Medulla oblongata (tissue), 1 donor: ENCODE measurements at regions not wholly inside any gene's neighbourhood (a gene's known extent, or its start where the extent isn't known, plus 50 kb on each side); places are given as distances from the start of the nearest gene placed in this dataset.

ENCODE experiments used
- DNase-seq: peaks from one replicate; pipeline ENCODE4 v3.0.0-alpha.2; 2015; ENCODE audit errors: extremely low spot score

DNA sequence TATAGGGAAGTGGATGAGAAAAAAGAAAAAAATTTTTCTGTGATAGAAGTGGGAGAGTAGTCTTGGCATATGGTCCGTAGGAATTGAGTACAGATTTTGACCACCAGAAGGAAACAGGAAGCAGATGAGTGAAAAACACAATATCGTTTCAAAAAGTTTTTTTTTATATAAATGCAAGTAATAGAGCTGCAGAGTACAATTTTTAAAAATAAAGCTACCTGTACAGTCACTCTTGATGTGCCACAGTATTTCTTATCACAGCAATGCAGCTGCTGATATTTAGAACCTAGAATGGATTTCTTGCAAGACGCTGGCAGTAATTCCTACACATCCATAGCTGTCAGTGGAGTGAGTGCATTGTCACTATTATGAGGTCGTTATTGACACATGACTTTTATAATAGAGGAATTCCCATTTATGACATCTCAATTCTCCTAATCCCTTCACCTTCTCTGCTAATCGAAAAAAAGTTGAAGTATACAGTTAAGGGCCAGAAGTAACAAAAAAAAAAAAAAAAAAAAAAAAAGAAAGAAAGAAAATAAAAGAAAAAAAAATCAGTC, 477.7 kb downstream of the TAF11L14 start:
- DNase-seq: no peak

DNA sequence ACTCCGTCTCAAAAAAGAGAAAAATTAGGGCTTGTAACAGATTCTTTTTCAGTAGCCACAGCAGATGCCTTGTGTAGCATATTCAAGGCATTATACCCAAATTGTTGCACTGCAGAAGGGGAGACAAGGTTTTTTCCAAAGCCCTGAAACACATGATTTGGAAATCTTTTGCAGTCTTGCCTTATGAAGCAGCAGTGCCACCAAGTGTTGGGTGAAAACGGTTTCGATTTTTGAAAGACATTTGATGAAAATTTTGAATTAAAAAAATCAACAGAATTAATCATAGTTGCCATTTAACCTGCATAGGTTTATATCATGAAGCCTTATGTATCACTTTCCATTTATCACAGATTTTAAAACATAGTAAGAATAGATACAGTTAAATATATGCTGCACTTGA, 479.5 kb downstream of the TAF11L14 start:
- peak; percentile 12 for DNase-seq

DNA sequence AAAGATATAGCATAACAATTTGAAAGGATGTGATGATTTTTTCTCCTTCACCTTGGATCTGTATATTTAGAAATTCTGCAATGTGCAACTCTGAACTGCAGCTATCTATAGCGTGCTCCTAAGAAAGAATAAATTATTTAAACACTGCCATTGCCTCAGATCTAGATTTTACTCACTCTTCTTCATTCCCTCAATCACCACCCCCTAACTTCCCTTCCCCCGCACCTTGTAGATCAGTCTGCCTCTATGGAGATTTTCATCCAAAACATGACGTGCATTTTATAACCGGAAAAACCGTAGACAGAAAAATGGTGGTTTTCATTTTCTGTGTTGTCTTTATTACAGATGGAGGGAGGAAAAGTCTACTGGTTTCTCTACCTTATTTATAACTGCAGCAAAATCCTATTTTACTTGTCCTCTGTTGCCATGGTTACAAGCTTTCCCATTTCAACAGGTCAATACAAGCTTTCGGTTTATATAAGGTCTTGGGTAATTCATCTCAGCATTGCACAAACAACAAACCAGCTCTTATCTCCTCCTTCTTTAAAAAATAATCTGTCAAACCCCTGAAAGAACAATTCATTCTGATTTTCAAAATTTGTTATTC, 480.0 kb downstream of the TAF11L14 start:
- no peak for DNase-seq

GRCh38 chr5:18117968-18118367, 483.7 kb downstream of the TAF11L14 start:
- no peak for DNase-seq

DNA sequence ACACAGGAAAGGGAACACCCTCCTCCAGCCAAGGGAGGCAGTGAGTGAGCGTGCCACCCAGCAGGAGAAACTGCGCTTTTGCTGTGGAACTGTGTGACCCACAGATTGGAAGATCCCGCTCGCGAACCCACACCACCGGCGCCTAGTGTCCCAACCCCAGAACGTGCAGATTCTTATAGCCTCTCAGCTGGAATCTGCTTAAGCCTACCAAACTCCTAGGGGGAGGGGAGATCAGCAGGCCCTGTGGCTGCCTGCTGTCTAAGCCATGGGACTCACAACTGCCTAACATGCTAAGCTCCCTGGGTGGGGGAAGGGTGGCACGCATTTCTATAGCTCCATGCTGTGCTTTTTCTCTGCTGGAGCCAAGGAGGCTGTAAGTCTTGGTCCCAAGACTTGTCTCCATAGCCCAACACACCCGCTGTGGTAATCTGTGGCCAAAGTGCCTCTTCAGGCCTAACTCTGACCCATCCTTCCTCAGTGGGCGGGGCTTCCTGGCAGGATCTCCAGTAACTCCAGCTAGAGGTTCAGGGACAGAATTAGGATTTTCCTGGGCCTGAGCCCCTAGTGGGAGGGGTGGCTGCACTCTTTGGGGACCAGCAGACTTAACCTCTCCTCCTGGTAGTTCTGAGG, 485.0 kb downstream of the TAF11L14 start:
- DNase-seq: no peak

DNA sequence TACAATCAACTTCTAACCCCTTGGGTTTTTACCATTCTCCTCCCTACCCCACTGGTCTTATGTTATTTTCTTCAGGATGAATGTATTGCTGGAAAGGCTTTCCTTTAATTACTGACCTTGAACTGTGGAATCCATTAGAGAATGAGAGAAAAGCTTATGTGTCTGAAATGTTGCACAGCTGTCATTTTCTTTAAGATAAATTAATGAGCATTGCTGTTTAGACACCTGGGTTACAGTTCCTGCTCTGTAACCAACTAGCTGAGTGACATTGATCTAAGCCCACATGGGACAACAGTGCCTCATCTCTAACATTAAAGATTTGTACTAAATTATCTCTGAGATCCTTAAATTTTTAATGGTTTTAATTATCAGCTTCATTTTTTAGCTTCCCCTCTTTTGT, 507.0 kb downstream of the TAF11L14 start:
- no peak for DNase-seq

GRCh38 chr5:18142831-18143230, 508.6 kb downstream of the TAF11L14 start:
- no peak for DNase-seq

DNA sequence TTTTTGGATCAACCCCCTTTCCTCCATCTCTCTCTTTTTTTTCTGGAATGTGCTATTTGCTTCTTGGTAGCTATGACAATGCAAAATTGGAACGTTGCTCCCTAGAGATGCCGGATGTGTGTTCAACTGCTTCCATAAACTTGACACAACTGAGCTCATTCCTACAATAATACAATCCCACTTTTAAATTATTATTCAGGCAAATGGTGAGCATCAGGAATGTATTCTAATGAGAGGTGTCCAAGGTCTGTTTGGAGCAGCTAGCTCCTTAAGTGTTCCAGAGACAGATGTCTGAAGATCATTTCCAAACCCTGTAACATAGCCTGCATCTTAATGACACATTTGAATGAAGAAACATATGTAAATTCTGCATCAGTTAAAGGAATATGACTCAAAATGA, 518.4 kb downstream of the TAF11L14 start:
- DNase-seq: no peak

GRCh38 chr5:18158166-18158565, 523.9 kb downstream of the TAF11L14 start:
- DNase-seq: no peak

DNA sequence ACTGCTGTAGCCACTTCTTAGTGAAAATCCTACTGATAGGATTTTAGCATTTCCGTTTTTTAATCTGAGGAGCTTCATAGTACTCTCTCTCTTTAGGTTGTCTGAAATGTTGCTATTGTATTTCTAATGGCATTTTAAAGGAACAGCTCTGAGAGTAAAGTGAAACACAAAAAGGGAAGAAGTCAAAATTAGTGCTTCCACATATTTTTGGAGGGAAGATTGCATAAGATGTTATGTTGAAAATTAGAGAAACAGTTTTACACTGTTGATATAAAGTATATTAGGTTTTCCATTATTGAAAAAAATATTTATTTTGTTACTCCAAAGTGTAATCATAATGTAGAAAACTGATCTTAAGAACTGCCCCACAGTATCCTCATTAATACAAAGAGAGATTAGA, 525.1 kb downstream of the TAF11L14 start:
- peak; percentile 30 for DNase-seq

DNA sequence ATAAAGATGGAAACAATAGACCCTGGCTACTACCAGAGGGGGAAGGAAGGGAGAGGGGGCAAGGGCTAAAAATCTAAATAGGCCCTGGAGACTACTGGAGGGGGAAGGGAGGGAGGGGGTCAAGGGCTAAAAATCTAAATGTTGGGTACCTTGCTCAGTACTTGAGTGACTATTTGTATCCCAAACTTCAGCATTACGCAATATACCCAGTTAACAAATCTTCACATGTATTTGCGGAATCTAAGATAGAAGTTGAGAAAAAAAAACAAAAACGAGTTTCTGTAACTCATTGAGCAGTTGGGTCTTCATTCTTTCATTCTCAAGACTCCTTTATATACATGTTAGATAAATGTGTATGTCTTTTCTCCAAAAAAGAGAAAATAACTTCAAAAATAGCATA, 537.4 kb downstream of the TAF11L14 start:
- DNase-seq: no peak

DNA sequence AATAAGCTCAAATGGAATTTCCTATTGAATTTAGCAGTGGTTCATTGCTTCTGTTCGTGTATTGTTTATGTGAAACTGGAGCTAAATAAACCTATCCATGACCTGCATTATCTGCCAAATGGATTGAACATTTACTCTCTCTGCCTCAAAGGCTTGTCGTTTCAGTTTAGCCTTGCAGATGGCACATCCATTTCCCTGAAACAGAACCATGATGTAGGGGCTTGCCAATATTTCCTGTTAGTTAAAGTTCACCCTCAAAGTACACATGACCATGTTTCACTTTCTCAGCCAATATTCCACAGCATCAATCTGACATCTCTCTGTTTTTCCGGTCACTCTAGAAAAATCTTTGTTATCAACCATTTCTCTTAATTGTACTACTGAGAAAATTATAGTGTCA, 545.3 kb downstream of the TAF11L14 start:
- DNase-seq: no peak

DNA sequence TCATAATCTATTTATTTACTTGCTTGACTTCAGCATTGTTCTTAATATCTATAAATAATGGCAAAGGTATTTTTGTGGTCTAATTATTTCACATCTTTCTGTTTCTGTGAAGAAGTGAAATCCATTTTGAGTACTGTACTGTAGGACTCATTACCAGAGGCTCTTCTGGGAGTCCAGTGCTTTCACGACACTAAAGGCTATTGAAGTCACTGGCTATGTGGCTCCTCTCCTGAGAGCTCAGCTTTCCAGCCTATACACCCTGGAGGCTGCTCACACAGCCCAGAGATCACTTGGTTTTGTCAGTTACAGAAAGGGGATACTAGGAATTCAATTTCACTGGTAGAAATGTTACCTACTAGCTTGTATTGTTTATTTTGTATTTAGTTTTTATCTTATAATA, 547.3 kb downstream of the TAF11L14 start:
- DNase-seq: no peak

- DNase-seq: no peak
Observed at GRCh38 chr5:18195910-18196309, 561.6 kb downstream of the TAF11L14 start.

GRCh38 chr5:18197734-18198133, 563.5 kb downstream of the TAF11L14 start:
- DNase-seq: no peak

DNA sequence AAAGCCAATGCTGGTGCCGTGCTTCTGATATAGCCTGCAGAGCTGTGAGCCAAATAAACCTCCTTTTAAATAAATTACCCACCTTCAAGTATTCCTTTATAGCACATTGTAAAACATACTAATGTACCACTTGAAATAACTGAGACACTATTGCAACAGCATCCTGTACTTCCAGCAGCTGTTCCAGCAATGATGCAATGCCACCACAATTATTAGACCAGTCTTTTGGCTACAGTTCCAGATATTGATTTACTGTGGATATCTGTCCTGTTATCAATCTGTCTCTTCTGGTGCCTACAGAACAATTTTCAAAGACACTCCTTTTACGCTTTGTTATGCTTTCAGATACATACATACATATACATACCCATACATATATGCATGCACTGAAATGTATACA, 567.9 kb downstream of the TAF11L14 start:
- no peak for DNase-seq

DNA sequence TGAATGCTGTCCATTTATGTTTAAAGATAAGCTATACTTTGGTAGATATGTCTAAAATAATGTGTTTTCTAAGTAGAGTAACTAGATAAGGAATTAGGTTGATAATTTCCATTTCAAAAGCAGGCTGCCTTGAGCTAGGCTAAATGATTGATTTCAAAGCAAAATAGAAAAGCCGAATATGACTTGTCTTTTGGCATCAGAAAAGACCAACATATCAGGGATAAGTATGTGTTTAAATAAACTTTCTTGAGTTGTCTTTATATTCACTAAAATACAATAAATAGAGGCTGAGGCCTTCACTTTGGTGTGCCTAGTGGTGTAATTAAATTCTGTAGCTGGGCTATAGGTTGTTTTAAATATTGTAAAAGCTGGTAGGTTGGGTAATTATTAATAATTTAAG, 569.0 kb downstream of the TAF11L14 start:
- no peak for DNase-seq

GRCh38 chr5:18213666-18214065, 579.4 kb downstream of the TAF11L14 start:
- DNase-seq: no peak

- DNase-seq: no peak
Observed at GRCh38 chr5:18216016-18216415, 581.8 kb downstream of the TAF11L14 start.

GRCh38 chr5:18216729-18217128, 582.5 kb downstream of the TAF11L14 start:
- peak; percentile 18 for DNase-seq

DNA sequence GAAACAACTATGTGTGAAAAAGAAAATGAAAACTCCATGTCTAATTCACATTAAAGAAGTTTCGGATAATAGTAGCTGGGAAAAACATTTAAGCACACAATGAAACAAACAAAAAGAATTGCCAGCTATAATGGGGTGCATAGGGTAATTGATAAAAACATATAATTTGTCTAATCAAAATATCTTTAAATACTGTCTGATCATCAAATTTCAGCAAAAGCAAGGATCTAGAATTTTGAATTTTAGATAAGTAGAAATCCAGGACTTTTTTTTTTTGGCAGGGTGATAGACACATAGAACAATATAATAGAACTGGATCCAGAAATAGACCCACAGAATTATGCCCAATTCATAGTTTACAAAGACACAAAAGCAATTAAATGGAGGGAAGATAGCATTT, 585.0 kb downstream of the TAF11L14 start:
- no peak for DNase-seq

DNA sequence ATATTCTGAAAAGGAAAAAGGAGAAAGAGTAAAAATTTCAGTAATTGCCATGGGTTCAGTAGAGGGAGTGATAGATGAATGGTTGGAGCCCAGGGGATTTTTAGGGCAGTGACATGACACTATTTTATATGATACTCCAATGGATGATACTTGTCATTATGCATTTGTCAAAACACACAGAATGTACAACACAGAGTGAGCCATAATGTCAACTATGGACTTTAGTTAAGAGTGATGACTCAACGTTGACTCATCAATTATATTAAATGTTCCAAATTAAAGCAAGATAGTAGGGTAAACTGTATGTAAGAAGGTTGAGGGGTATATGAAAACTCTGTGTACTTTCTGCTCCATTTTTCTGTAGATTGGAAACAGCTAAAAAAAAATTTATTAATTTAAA, 586.4 kb downstream of the TAF11L14 start:
- no peak for DNase-seq

- no peak for DNase-seq
Observed at GRCh38 chr5:18236386-18236785, 602.1 kb downstream of the TAF11L14 start.

DNA sequence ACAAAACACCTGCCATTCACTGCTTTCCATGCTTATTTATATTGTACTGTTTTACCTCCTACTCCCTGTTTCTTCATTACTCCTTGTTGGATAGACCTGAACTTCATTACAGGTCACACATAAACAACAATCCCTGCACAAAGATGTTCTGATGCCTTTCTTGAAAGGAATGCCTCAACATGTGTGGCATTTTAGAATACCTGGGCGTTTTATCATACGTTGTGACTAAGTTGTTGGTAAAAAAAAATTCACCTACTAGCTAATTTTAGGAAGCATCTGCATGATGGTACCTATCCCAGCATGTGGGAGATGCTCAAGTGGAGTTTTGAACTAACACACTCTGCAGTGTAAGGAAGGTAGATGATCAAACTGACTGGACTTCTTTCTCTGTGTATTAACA, 604.1 kb downstream of the TAF11L14 start:
- no peak for DNase-seq
